K562 (cell line): ENCODE measurements at regions not wholly inside any gene's neighbourhood (a gene's known extent, or its start where the extent isn't known, plus 50 kb on each side); places are given as distances from the start of the nearest gene placed in this dataset.

ENCODE experiments used
- ATAC-seq: fragments of 200-7000 bp; cut with Tn5 transposase; 3 replicates; pipeline ENCODE4 v1.9.1; 2020; ENCODE audit warnings: moderate library complexity
- BruUV-seq: library from RNA; stranded (reverse); fragments of 400-500 nt; replicated peaks from 2 replicates; lab custom pipeline; 2021; lab: Mats Ljungman, UMichigan
- CTCF ChIA-PET: fragments of 300-600 bp; formaldehyde crosslinking; extraction: SDS; loops from one replicate; lab custom pipeline; 2021; ENCODE audit warnings: low intra/inter-chr PET ratio; lab: Yijun Ruan, JAX
- POLR2A ChIA-PET: fragments of 300-600, 350-650 bp; sonication (Branson Sonifier 250); formaldehyde crosslinking; extraction: SDS; loops from one replicate; lab custom pipeline; 2021; ENCODE audit warnings: antibody characterized with exemption, inconsistent platforms; lab: Yijun Ruan, JAX
- DNase-seq, 4 experiments: peaks; one replicate each; pipeline versions ENCODE4 v3.0.0 to v3.0.0-alpha.2; 2011 to 2018; ENCODE audit warnings: low spot score in 3 of 4, mixed read lengths in 3 of 4; ENCODE audit errors: extremely low read depth in 1 of 4
- FAIRE-seq: peaks from 2 replicates; lab custom pipeline; 2011; peaks lifted over from hg19 to GRCh38; lab: Jason Lieb, UNC
- H2AFZ ChIP-seq: 2 replicates; pipeline ENCODE4 v1.6.0; 2011; ENCODE audit warnings: low read depth, low read length, control low read depth, inconsistent platforms
- H3K27ac ChIP-seq: fragments of 200-600 bp; 3 replicates; pipeline ENCODE4 v1.8.0; 2011; ENCODE audit warnings: low read depth, mild to moderate bottlenecking, control low read depth, inconsistent platforms, low read length, moderate library complexity, mixed read lengths; ENCODE audit errors: extremely low read depth
- H3K27me3 ChIP-seq, 2 experiments: fragments of 300-600 bp in 1 of 2; 2 replicates in 1 of 2; 3 replicates in 1 of 2; pipeline versions ENCODE4 v1.6.0 to v1.8.0; 2011; ENCODE audit warnings: inconsistent platforms in 2 of 2, low read length in 2 of 2, mild to moderate bottlenecking in 1 of 2, mixed read lengths in 1 of 2, moderate library complexity in 1 of 2; ENCODE audit not compliant: control insufficient read depth in 2 of 2, insufficient read depth in 2 of 2
- H3K36me3 ChIP-seq: fragments of 300-600 bp; 3 replicates; pipeline ENCODE4 v1.8.0; 2011; ENCODE audit warnings: mild to moderate bottlenecking, low read length, inconsistent platforms; ENCODE audit not compliant: control insufficient read depth, insufficient read depth
- H3K4me1 ChIP-seq, 2 experiments: fragments of 200-600 bp in 1 of 2; replicated peaks in 1 of 2; 2 replicates in 1 of 2; 3 replicates in 1 of 2; pipeline versions ENCODE4 v1.5.1 to v1.8.0; 2011; ENCODE audit warnings: inconsistent platforms in 2 of 2, low read length in 2 of 2, mild to moderate bottlenecking in 1 of 2, mixed read lengths in 1 of 2, moderate library complexity in 1 of 2; ENCODE audit not compliant: control insufficient read depth in 2 of 2, insufficient read depth in 2 of 2
- H3K4me2 ChIP-seq: 2 replicates; pipeline ENCODE4 v1.6.1; 2011; ENCODE audit warnings: low read length, control low read depth, inconsistent platforms, mixed read lengths; ENCODE audit not compliant: insufficient read depth
- H3K4me3 ChIP-seq: fragments of 200-600 bp; sonication (generic), shearing (Covaris generic); 2 replicates; pipeline ENCODE4 v1.5.1; 2016; ENCODE audit warnings: control low read depth, inconsistent platforms
- H3K79me2 ChIP-seq: fragments of 200-600 bp; 3 replicates; pipeline ENCODE4 v1.8.0; 2011; ENCODE audit warnings: low read length, inconsistent platforms; ENCODE audit not compliant: control insufficient read depth, insufficient read depth
- H3K9ac ChIP-seq, 2 experiments: 2 replicates each; pipeline versions ENCODE4 v1.6.0 to v1.6.1; 2011; ENCODE audit warnings: low read depth in 2 of 2, low read length in 2 of 2, control low read depth in 1 of 2, inconsistent platforms in 1 of 2, mild to moderate bottlenecking in 1 of 2, mixed read lengths in 1 of 2; ENCODE audit not compliant: insufficient read depth in 1 of 2
- H3K9me1 ChIP-seq: one replicate; pipeline ENCODE4 v1.6.0; 2011; ENCODE audit warnings: inconsistent platforms, mild to moderate bottlenecking, low read length, moderate library complexity; ENCODE audit not compliant: control insufficient read depth, insufficient read depth
- H3K9me3 ChIP-seq: replicated peaks from 2 replicates; pipeline ENCODE4 v1.5.1; 2011; ENCODE audit warnings: low read depth, low read length, inconsistent platforms; ENCODE audit not compliant: control insufficient read depth, insufficient read depth
- H4K20me1 ChIP-seq: replicated peaks from 2 replicates; pipeline ENCODE4 v1.6.1; 2011; ENCODE audit warnings: low read length, inconsistent platforms, mixed read lengths; ENCODE audit not compliant: control insufficient read depth, insufficient read depth
- FOXP1 ChIP-seq: sonication (generic); formaldehyde crosslinking; IDR thresholded peaks from 2 replicates; pipeline ENCODE4 v1.8.0; 2022; ENCODE audit warnings: mild to moderate bottlenecking, missing genetic modification reagents
- HOMEZ ChIP-seq: fragments of 250-450 bp; sonication (Bioruptor Pico); IDR thresholded peaks from 2 replicates; pipeline ENCODE4 v1.4.0; 2020; ENCODE audit warnings: mild to moderate bottlenecking, moderate library complexity
- THAP7 ChIP-seq: fragments of 250-450 bp; sonication (Bioruptor Pico); IDR thresholded peaks from 2 replicates; pipeline ENCODE4 v1.5.0; 2021
- ZNF311 ChIP-seq: fragments of 250-450 bp; sonication (Bioruptor Pico); IDR thresholded peaks from 2 replicates; pipeline ENCODE4 v1.4.0; 2020; ENCODE audit warnings: mild to moderate bottlenecking, moderate library complexity
- ZNF408 ChIP-seq: fragments of 250-450 bp; sonication (Bioruptor Pico); IDR thresholded peaks from 2 replicates; pipeline ENCODE4 v1.4.0; 2020; ENCODE audit warnings: low read depth, mild to moderate bottlenecking, moderate library complexity
- WGBS: fragments of 100-300 bp; shearing (Covaris generic); methylation state at CpG from one replicate; pipeline ENCODE4 v1.1.6; 2016; ENCODE audit warnings: low coverage, mixed read lengths; ENCODE audit not compliant: insufficient coverage; ENCODE audit errors: missing lambda C conversion rate; 5-methylcytosine and 5-hydroxymethylcytosine counted together
- in situ Hi-C: fragments of 300-500 bp; cut with MboI; formaldehyde crosslinking; loops from 4 replicates; pipeline ENCODE4 v1.15.0; 2018; ENCODE audit warnings: inconsistent platforms, mixed read lengths
- intact Hi-C: fragments of 100-400 bp; cut with micrococcal nuclease; formaldehyde crosslinking; loops from 2 replicates; pipeline ENCODE4 v1.14.2; 2022

GRCh38 chr5:89934069-89934468 lies 475.5 kb downstream of the CETN3 start:
- H3K9ac ChIP-seq = no peak overlapping the region
- H3K4me1 ChIP-seq = no peaks in the 10 kb centered on the region
- WGBS = 3% methylated on average over 4 of the region's 4 CpGs
- H4K20me1 ChIP-seq = no peaks in the 10 kb centered on the region
- intact Hi-C loops = no loop called here
- no peak overlapping the region for H2AFZ ChIP-seq
- H3K4me3 ChIP-seq = no peak overlapping the region
- no TSS peak for BruUV-seq
- no peaks in the 10 kb centered on the region for H3K79me2 ChIP-seq
- no peak overlapping the region for H3K27ac ChIP-seq
- H3K4me2 ChIP-seq = no peak overlapping the region
- no peaks in the 10 kb centered on the region for H3K36me3 ChIP-seq
- TF ChIP-seq HOMEZ (CRISPR knock-in tag) = no peak
- TF ChIP-seq ZNF311 = no peak
- TF ChIP-seq THAP7 (CRISPR knock-in tag) = no peak
- no peak for TF ChIP-seq ZNF408 (CRISPR knock-in tag)
- no peak for TF ChIP-seq FOXP1 (CRISPR knock-in tag)
- TF ChIP-seq, all 486 proteins: peak for 0
- no peak for FAIRE-seq
- no peak for DNase-seq
- POLR2A ChIA-PET = no interaction called here
- Histone ChIP-seq H3K9me3 (no peaks in the 10 kb centered on the region), H3K9me1 (no peaks in the 10 kb centered on the region), H3K27me3 (no peaks in the 10 kb centered on the region)
- CTCF ChIA-PET = no interaction called here
- ATAC-seq = no peak
- in situ Hi-C loops = no loop called here
